PC-3 (cell line): ENCODE measurements at regions not wholly inside any gene's neighbourhood (a gene's known extent, or its start where the extent isn't known, plus 50 kb on each side); places are given as distances from the start of the nearest gene placed in this dataset.

Experiments
- ATAC-seq: fragments of 200-7000 bp; cut with Tn5 transposase; 2 replicates; pipeline ENCODE4 v1.9.1; 2020; ENCODE audit warnings: mild to moderate bottlenecking, moderate library complexity
- BruUV-seq: library from RNA; stranded (reverse); fragments of 400-500 nt; replicated peaks from 2 replicates; lab custom pipeline; 2021; lab: Mats Ljungman, UMichigan
- CTCF ChIA-PET: fragments of 300-600 bp; sonication (Branson Sonifier 250); formaldehyde crosslinking; loops from one replicate; lab custom pipeline; 2022; ENCODE audit warnings: antibody characterized with exemption; lab: Charles Lee
- POLR2A ChIA-PET: fragments of 300-600 bp; sonication (Branson Sonifier 250); formaldehyde crosslinking; loops from one replicate; lab custom pipeline; 2022; ENCODE audit warnings: antibody characterized with exemption; ENCODE audit not compliant: unreplicated experiment; lab: Charles Lee
- DNase-seq: peaks from one replicate; pipeline ENCODE4 v3.0.0-alpha.2; 2015
- H2AFZ ChIP-seq: fragments of 300-600 bp; sonication (generic); 2 replicates; pipeline ENCODE4 v1.6.0; 2016; ENCODE audit warnings: antibody characterized with exemption, low read length
- H3F3A ChIP-seq: fragments of 300-600 bp; sonication (generic); one replicate; pipeline ENCODE4 v1.6.0; 2017; ENCODE audit warnings: antibody characterized with exemption, low read length, control low read depth, mild to moderate bottlenecking; ENCODE audit not compliant: unreplicated experiment
- H3K27ac ChIP-seq: fragments of 300-600 bp; sonication (generic); 2 replicates; pipeline ENCODE4 v1.5.1; 2016; ENCODE audit warnings: mild to moderate bottlenecking, low read length
- H3K27me3 ChIP-seq: fragments of 300-600 bp; sonication (generic); 2 replicates; pipeline ENCODE4 v1.6.1; 2016; ENCODE audit warnings: low read length, mixed read lengths
- H3K36me3 ChIP-seq: fragments of 300-600 bp; sonication (generic); 2 replicates; pipeline ENCODE4 v1.6.1; 2016; ENCODE audit warnings: low read depth, mixed run types, low read length, mixed read lengths
- H3K4me1 ChIP-seq: fragments of 300-600 bp; sonication (generic); 2 replicates; pipeline ENCODE4 v1.5.1; 2016; ENCODE audit warnings: low read length; ENCODE audit not compliant: insufficient read depth
- H3K4me2 ChIP-seq: fragments of 300-600 bp; sonication (generic); 2 replicates; pipeline ENCODE4 v1.6.0; 2016; ENCODE audit warnings: low read length
- H3K4me3 ChIP-seq: fragments of 300-600 bp; sonication (generic); 2 replicates; pipeline ENCODE4 v1.5.1; 2016; ENCODE audit warnings: mild to moderate bottlenecking, low read length, mixed read lengths
- H3K79me2 ChIP-seq: fragments of 300-600 bp; sonication (generic); 2 replicates; pipeline ENCODE4 v1.6.1; 2017; ENCODE audit warnings: low read length, mixed read lengths
- H3K9ac ChIP-seq: fragments of 300-600 bp; sonication (generic); 2 replicates; pipeline ENCODE4 v1.6.0; 2016; ENCODE audit warnings: mild to moderate bottlenecking, low read length
- H3K9me2 ChIP-seq: fragments of 300-600 bp; sonication (generic); replicated peaks from 2 replicates; pipeline ENCODE4 v1.6.1; 2016; ENCODE audit warnings: mixed run types, low read length, mixed read lengths
- H3K9me3 ChIP-seq: fragments of 300-600 bp; sonication (generic); 2 replicates; pipeline ENCODE4 v1.6.1; 2016; ENCODE audit warnings: low read length, mixed read lengths
- H4K20me1 ChIP-seq: fragments of 300-600 bp; sonication (generic); 2 replicates; pipeline ENCODE4 v1.6.1; 2016; ENCODE audit warnings: low read length, mixed read lengths
- EZH2 ChIP-seq: fragments of 300-600 bp; sonication (generic); IDR thresholded peaks from one replicate; pipeline ENCODE4 v1.6.1; 2017; ENCODE audit warnings: antibody characterized with exemption, mild to moderate bottlenecking, low read length; ENCODE audit not compliant: unreplicated experiment
- EZH2phosphoT487 ChIP-seq: fragments of 300-600 bp; sonication (generic); IDR thresholded peaks from 2 replicates; pipeline ENCODE4 v1.6.1; 2018; ENCODE audit warnings: mild to moderate bottlenecking, antibody characterized with exemption, low read length, borderline replicate concordance
- intact Hi-C: fragments of 100-400 bp; cut with micrococcal nuclease; formaldehyde crosslinking; loops from 2 replicates; pipeline ENCODE4 v1.9.0; 2023
- TF ChIP-seq, protein P1 (sequence below): fragments of 300-600 bp; sonication (generic); conservative IDR thresholded peaks from 2 replicates; pipeline ENCODE4 v1.5.1; 2017; ENCODE audit warnings: antibody characterized with exemption, low read depth, mild to moderate bottlenecking, low read length

DNA sequence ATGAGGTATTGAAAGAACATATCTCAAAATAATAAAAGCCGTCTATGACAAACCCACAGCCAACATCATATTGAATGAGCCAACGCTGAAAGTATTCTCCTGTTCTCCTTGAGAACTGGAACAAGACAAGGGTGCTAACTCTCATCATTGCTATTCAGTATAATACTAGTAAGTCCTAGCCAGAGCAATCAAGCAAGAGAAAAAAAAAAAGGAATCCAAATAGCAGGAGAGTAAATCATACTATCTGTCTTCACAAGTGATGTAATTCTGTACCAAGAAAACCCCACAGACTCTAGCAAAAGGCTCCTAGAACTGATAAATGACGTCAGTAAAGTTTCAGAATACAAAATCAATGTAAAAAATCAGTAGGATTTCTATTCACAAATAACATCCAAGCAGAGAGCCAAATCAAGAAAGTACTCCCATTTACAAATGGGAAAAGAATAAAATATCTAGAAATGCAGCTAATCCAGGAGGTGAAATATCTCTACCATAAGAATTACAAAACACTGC lies 1632.8 kb downstream of the NCAM2 start:
- no TSS peak for BruUV-seq
- Histone ChIP-seq H3K36me3 (no peaks in the 10 kb centered on the region), H3K9ac (no peak overlapping the region), H2AFZ (no peak overlapping the region), H3K79me2 (no peaks in the 10 kb centered on the region), H3K27ac (no peak overlapping the region), H3F3A (no peaks in the 10 kb centered on the region), H3K4me2 (no peak overlapping the region), H3K27me3 (no peaks in the 10 kb centered on the region), H3K9me2 (no peaks in the 10 kb centered on the region; the same call in 1 of the 2 replicates), H3K4me3 (no peak overlapping the region), H4K20me1 (no peaks in the 10 kb centered on the region), H3K9me3 (no peaks in the 10 kb centered on the region), H3K4me1 (no peaks in the 10 kb centered on the region)
- ATAC-seq (no peak), DNase-seq (no peak)
- ChIA-PET CTCF (no interaction called here), POLR2A (no interaction called here)
- intact Hi-C loops = no loop called here
- TF ChIP-seq EZH2phosphoT487 = no peak
- TF ChIP-seq, protein P1, sequence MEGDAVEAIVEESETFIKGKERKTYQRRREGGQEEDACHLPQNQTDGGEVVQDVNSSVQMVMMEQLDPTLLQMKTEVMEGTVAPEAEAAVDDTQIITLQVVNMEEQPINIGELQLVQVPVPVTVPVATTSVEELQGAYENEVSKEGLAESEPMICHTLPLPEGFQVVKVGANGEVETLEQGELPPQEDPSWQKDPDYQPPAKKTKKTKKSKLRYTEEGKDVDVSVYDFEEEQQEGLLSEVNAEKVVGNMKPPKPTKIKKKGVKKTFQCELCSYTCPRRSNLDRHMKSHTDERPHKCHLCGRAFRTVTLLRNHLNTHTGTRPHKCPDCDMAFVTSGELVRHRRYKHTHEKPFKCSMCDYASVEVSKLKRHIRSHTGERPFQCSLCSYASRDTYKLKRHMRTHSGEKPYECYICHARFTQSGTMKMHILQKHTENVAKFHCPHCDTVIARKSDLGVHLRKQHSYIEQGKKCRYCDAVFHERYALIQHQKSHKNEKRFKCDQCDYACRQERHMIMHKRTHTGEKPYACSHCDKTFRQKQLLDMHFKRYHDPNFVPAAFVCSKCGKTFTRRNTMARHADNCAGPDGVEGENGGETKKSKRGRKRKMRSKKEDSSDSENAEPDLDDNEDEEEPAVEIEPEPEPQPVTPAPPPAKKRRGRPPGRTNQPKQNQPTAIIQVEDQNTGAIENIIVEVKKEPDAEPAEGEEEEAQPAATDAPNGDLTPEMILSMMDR = no peak
- no peak for TF ChIP-seq EZH2

DNA sequence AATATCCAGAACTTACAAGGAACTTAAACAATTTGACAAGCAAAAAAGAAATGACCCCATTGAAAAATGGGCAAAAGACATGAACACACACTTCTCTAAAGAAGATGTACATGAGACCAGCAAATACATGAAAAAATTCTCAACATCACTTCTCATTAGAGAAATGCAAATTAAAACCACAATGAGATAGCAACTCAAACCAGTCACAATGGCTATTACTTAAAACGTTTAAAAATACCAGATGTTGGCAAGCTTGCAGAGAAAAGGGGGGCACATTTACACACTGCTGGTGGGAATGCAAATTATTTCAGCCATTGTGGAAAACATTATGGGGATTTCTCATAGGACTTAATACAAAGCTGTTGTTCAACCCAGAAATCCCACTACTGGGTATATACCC lies 1634.0 kb downstream of the NCAM2 start:
- DNase-seq (no peak), ATAC-seq (no peak)
- no peaks in the 10 kb centered on the region for H3K36me3 ChIP-seq
- POLR2A ChIA-PET = no interaction called here
- no peaks in the 10 kb centered on the region for H3K9me3 ChIP-seq
- H3K4me3 ChIP-seq = no peak overlapping the region
- BruUV-seq = no TSS peak
- H3K27me3 ChIP-seq = no peaks in the 10 kb centered on the region
- H3K4me2 ChIP-seq = no peak overlapping the region
- H3K79me2 ChIP-seq = no peaks in the 10 kb centered on the region
- no peaks in the 10 kb centered on the region for H3K4me1 ChIP-seq
- CTCF ChIA-PET = no interaction called here
- no peaks in the 10 kb centered on the region for H4K20me1 ChIP-seq
- H3K27ac ChIP-seq = no peak overlapping the region
- no peak overlapping the region for H3K9ac ChIP-seq
- intact Hi-C loops = no loop called here
- TF ChIP-seq, protein P1 = no peak
- TF ChIP-seq EZH2phosphoT487 (no peak), EZH2 (no peak)
- H3K9me2 ChIP-seq = no peaks in the 10 kb centered on the region; the same call in 1 of the 2 replicates
- H3F3A ChIP-seq = no peaks in the 10 kb centered on the region
- H2AFZ ChIP-seq = no peak overlapping the region

DNA sequence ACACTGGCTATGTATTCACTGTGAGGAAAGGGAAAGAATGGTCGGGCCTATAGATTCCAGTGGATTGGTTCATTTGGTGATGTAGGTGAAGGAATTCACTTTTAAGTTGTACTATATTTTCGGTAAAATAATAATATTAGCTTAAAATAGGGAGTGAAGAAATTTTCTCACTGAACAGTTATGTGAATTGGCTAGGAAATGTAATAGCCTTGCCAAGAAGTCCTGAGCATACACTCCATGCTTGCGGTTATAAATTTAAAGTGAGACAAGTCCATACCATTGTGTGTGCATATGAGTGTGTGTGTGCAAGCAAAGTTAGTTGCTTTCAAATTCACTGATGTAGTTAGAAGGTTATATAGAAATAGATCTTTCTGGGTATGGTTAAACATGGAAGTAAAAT lies 1651.0 kb downstream of the NCAM2 start:
- Histone ChIP-seq H3K27me3 (no peaks in the 10 kb centered on the region), H3K4me3 (no peak overlapping the region), H3K79me2 (no peaks in the 10 kb centered on the region), H3K4me2 (no peak overlapping the region), H3K27ac (no peak overlapping the region), H3K9ac (no peak overlapping the region), H3K9me3 (no peaks in the 10 kb centered on the region), H2AFZ (no peak overlapping the region), H3K36me3 (no peaks in the 10 kb centered on the region), H3K4me1 (no peaks in the 10 kb centered on the region), H3F3A (no peaks in the 10 kb centered on the region), H3K9me2 (no peaks in the 10 kb centered on the region), H4K20me1 (no peaks in the 10 kb centered on the region)
- BruUV-seq = no TSS peak
- intact Hi-C loops = no loop called here
- DNase-seq (no peak), ATAC-seq (no peak)
- POLR2A ChIA-PET = no interaction called here
- CTCF ChIA-PET = no interaction called here
- TF ChIP-seq EZH2 = no peak
- no peak for TF ChIP-seq EZH2phosphoT487
- TF ChIP-seq, protein P1 = no peak
